HG03565 (cell line): ENCODE measurements at regions not wholly inside any gene's neighbourhood (a gene's known extent, or its start where the extent isn't known, plus 50 kb on each side); places are given as distances from the start of the nearest gene placed in this dataset.

Experiments used
- ATAC-seq: cut with Tn5 transposase; IDR thresholded peaks from one replicate; pipeline ENCODE4 v1.9.1; 2021; ENCODE audit warnings: mild to moderate bottlenecking, moderate library complexity; ENCODE audit not compliant: unreplicated experiment

DNA sequence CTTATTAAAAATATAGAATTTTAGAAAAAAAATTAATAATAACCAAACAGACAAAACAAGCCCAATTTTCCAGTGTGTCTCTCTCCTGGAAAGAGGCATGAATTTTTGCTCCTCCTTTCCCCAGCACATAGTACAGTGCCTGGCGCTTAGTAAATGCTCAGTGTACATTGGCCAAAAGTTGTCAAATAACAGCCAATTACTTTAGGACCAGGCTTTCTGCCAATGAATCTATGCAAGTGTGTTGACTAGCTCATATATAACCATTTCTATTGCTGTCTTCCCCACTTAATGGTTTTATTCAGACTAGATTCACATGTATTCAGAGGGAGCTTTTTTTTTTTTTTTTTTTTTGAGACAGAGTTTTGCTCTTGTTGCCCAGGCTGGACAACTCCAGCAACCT, 120.1 kb upstream of the CD180 start:
- ATAC-seq: no peak

- ATAC-seq: peak; percentile 43
Measured at GRCh38 chr5:67315082-67315989, 118.7 kb upstream of the CD180 start.

GRCh38 chr5:67311701-67312100, 115.1 kb upstream of the CD180 start:
- no peak for ATAC-seq

- ATAC-seq: no peak
Measured at GRCh38 chr5:67311208-67311607, 114.6 kb upstream of the CD180 start.

DNA sequence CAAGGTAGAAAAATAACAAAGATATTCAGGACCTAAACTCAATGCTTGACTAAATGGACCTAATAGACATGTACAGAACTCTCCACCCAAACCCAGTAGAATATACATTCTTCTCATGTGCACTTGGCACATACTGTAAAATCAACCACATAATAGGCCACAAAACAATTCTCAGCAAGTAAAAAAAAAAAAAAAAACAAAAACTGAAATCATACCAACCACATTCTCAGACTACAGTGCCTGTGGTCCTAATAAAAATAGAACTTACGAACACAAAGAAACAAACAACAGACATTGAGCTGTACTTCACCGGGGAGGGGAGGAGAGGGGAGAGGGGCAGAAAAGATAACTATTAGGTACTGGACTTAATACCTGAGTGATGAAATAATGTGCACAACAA, 114.1 kb upstream of the CD180 start:
- ATAC-seq: no peak

- ATAC-seq: no peak
Measured at GRCh38 chr5:67310169-67310568, 113.6 kb upstream of the CD180 start.

GRCh38 chr5:67308988-67309688, 112.5 kb upstream of the CD180 start:
- no peak for ATAC-seq

GRCh38 chr5:67306965-67307607, 110.5 kb upstream of the CD180 start:
- no peak for ATAC-seq

DNA sequence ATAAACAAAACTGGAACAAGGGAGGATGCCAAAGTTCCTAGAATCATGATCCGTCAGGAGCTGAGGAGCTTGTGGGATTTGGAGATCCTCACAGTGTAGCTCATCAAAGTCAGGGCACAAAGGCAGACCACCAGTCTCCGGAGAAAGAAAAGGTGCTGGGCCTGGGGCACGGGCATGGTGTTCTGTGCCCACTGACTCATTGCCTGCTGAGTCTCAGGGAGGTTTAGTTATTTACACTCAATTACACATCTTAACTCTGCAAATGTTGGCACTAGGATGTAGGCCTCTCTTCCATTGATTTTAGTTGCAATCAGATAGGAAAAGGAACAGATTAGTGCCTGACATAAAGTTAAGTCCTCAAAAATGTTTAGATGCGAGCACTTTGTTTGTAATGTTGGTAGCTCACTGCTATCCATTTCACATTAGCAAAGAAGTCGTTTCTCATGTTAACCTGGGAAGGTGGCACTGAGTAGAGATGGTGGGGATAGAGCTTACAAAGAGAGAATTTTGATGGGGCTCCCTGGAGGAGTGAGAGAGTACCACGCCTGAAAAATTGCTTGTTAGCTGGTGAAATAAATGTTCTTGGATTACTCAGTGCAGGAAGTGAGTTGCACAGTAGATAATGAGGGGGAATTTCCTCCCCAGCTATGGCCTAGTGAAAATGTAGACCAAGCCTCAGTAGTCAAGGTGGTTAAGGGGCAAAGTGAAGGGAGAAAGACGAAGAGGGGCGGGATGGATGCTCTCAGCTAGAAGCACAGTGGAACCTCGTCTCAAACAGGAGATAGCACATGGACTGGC, 109.5 kb upstream of the CD180 start:
- no peak for ATAC-seq

GRCh38 chr5:67305401-67305800, 108.8 kb upstream of the CD180 start:
- no peak for ATAC-seq

DNA sequence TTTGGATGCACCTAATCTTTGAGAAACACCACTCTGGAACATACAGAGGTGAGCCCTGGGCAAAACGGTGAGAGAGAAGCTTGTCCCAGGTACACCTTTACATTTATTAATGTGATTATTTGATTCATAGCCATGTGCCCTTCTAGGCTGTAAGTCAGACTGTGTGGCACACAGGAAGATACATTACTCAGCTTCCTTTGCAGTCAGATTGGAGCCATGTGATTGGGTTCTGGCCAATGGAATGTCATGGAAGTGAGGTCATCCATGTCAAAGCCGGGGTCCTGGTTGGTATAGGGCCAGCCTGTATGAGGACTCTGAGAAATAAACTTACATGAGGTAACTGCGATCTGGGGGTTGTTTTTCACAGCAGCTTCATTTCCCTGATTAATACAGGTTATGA, 106.8 kb upstream of the CD180 start:
- ATAC-seq: no peak

DNA sequence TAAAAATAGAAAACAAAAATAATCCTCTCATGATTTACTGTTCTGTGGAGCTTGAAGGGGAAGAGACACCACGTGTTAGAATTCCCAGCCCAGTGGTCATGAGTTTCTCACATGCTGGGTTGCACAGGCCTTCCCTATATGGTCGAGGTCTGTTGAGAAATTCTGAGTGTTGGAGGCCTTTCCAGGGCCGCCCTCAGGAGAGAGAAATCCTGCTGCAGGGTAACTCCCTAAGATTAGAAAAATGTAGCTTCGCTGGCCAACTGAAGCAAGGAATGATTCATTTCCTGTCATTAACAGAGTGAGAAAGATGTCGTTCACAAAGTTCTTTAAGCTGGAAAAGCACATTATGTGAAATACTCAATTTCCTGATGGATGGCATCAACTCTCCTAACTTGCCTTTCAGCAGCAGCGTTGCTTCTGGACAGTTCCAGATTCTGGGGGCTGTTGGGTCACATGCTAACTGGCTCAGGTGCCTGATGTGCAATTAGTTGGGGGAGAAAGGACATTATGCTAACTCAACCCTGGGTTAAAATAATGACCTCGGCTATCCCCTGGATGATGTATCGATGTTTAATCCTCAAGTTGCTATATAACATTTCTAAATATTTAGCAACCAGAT, 104.8 kb upstream of the CD180 start:
- no peak for ATAC-seq

GRCh38 chr5:67300326-67300725, 103.7 kb upstream of the CD180 start:
- ATAC-seq: no peak

GRCh38 chr5:67299231-67299735, 102.7 kb upstream of the CD180 start:
- no peak for ATAC-seq

GRCh38 chr5:67297802-67298532, 101.4 kb upstream of the CD180 start:
- ATAC-seq: no peak

DNA sequence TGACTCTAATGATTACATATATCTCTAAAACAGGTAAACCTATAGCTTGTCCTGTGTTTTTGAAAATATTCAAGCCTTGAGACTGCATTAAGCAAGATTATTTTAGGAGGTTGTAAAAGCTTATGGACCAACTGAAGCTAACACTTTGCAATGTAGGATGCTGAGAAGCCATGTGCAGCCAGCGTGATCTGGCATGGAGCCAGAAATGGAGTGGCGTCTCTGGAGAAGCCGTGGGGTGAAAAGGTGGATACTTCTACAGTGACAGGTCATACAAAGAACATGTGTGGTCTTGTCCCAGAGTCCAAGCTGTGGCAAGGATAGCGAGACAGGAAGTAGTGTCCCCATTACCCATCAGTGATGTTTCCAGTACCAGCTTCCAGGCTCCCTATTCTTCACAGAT, 100.8 kb upstream of the CD180 start:
- no peak for ATAC-seq

DNA sequence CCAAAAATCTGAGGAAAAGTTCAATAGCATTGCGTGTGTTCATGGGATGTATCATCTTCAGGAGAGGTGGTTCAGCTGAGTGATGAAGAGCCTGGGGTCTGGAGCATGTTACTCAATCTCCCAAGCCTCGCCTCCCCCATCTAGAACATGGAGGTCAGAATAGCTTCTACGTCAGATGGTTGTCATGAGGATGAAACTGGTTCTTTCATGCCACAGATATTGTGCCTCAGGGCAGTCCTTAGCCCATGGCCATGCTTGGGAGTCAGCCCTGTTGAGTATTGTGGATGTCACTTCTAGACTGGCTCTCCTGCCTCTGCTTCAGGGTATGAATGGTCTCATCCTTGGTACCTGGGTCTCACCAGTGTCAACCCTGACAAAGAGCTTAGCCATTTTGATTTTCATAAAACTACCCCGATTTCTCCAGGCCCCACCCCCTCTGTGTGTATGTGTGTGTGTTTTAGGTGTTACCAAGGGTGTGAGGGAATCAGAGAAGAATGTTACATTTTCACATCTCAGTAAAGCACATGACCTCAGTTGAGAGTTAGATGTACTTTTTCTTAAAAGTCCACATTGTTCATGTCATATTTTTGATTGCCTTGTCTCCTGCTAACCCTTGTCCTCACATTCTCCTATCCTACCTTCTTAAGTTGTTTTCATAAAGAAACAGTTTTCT, 97.8 kb upstream of the CD180 start:
- no peak for ATAC-seq

GRCh38 chr5:67293226-67293625, 96.6 kb upstream of the CD180 start:
- ATAC-seq: no peak
